ENCODE measurements at regions not wholly inside any gene's neighbourhood (a gene's known extent, or its start where the extent isn't known, plus 50 kb on each side); places are given as distances from the start of the nearest gene placed in this dataset.

DNA sequence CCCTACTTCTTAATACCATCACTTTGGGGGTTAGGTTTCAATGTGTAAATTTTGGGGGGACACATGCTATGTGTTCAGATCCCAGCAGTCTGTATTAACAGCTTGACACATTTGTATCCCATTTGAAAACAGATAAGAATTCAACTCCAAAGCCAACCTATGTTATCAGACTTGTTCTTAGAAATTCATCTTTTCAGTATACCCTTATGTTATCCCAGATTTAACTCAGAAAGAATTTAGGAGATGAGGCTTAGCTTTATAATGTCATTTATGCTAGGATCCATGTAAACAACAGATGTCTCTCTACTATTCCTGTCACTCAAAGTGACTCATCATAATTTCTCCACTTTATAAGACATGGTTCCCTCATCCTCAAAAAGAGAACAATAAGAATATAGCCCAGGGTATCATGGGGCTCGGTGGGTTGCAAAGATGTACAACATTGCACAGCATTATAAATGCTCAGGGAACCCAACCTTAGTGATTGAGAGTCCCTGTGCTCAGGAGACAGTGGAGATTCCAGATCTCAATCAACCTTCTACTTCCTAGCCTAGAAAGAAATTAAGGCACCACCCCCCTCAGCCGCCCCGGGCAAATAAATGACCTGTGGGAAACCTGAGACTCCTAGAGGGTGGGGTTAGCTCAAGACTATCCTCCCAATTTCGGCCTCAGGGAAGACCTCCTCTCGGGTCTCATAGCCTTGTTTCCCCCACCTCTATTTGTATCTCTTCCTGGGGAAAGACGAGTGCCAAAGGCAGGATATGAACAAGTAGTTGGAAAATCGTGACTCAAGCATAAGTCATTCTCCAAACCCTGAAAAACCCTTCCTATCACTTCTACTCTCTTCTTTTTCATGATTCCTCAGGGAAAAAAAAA lies 265.1 kb upstream of the CAMK1G start:
- DNase-seq, result no peak

DNA sequence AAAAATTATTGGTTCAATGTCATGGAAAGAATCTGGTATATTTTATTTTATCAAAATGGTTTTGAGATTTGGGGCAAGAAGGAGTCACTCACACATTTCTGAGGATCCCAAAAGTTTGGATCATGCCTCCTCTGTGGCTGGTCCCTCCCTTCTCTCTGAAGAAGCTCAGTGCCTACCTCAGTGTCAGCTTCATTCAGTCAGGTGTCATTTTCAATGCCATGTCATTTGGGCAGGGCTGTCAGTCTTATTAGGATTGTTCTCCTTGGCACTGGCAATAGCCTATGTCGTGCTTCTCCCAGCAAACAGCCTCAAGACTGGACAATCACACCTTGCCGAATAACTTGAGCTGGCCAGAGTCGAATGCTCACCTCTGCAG lies 264.5 kb upstream of the CAMK1G start:
- DNase-seq, result no peak

DNA sequence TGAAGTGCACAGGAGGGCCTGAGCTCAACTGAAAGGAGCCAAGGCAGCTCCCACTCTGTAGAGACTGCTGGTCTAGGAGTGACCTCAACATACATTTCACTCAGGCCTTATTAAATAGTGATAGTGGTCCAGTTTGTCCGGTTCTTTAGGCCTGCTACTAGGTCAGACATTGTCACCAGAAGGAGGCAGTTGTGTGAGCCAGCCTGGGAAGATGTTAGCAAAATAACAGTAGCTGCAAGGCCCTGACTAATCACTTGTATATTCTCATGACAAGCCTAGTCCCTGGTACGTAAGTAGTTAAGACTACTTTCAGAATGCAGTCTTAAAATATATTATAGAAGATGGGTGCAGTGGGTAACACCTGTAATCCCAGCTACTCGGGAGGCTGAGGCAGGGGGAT lies 264.0 kb upstream of the CAMK1G start:
- DNase-seq, result no peak

DNA sequence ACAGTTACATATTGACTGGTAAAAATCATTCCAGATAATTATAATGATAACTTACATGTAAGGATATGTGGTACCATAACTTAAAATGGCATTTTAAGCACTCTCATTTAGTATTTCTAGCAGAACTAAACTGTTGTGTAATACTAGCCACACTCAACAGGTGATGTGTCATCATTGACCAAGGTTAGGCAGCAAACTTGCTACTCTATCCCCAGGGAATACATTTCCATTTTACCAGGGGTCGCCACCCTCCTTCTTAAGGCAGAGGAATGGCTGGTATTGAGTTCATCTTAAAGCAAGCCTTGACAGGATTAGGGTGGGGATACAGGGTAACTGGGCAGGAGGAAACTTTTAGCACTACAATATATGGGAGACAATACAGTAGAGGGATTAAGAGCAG lies 259.8 kb upstream of the CAMK1G start:
- DNase-seq, result no peak

DNA sequence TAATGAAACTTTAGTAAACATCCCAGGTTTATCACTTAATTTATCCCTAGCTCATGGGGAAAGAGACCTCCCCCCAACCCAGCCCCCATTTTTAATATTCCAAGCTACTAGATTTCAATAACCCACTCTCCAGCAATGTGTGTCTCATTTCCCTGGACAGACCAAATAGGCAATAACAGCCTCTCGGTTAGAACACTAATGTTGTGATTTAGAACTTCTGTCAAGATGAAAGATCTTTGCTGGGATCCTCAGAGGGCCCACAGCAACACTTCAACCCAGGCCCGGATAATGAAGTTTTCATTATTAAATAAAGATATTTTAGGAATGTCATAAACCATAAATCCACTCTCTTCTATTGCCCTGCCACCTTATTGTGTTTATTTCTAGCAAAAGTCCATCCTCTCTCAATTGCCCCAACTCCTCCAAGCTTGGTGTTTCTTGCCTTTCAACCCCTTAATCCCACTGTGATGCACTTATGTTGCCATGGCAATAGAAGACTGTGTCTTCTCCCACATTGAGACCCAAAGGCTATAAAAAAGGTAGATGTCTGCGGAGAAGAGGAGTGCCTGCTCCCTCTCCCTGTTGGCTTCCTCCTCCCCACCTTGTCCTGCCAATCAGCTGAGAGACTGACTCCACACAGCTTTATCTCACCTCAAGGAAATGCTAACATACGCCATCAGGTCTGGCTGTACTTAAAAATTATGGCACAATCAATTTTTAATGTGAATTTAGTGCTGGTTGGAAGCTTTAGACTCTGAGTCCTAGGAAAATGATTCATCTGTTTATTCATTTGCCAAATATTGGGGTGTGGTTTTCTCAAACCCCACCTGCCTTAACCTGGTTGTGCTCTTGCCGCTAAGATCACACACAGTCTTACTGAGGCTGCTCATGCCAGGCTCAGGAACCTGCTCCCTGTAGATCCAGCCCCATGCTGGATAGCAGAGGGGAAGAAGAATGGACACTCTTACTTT lies 258.3 kb upstream of the CAMK1G start:
- DNase-seq, result no peak

GRCh38 chr1:209326076-209326475 lies 257.4 kb upstream of the CAMK1G start:
- no peak for DNase-seq

DNA sequence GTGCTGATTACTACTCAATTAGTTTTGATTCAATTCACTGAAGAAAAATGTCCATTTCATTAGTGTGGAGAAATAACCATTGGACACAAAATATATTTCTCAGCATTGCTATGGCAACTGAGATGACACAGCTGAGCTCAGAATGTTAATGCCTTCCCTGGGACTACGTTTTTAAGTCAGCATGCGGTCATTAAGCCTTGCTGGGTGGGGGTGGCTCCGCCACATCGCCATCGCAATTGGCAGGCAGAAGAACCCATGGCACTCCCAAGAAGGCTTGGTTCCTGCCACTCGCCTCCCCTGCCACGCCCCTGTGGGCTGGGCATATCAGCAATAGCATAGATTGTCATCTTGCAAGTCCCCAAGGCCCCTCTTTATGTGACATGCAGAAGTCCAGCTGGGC lies 256.7 kb upstream of the CAMK1G start:
- no peak for DNase-seq

DNA sequence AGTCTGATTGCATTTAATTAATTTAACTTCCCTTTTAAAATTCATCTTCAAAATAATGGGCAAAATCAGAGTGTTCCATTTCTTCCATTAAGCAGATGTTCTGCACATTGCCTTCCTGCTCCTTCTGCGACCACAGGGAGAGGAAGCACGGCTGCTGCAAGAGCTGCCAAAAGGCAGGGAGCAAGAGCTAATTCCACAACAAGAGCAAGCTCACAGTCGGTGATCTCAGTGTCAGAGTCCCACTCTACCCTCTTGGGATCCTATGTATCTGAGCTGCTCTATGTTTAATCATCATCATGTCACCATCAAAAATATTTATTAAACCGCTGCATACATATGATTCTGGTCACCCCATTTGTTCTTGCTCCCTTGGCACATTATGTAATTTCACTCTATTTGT lies 255.3 kb upstream of the CAMK1G start:
- DNase-seq, result no peak

GRCh38 chr1:209335178-209335577 lies 248.3 kb upstream of the CAMK1G start:
- peak; percentile 44 for DNase-seq

- DNase-seq, result no peak
These were observed 242.4 kb upstream of the CAMK1G start for GRCh38 chr1:209341146-209341545.

DNA sequence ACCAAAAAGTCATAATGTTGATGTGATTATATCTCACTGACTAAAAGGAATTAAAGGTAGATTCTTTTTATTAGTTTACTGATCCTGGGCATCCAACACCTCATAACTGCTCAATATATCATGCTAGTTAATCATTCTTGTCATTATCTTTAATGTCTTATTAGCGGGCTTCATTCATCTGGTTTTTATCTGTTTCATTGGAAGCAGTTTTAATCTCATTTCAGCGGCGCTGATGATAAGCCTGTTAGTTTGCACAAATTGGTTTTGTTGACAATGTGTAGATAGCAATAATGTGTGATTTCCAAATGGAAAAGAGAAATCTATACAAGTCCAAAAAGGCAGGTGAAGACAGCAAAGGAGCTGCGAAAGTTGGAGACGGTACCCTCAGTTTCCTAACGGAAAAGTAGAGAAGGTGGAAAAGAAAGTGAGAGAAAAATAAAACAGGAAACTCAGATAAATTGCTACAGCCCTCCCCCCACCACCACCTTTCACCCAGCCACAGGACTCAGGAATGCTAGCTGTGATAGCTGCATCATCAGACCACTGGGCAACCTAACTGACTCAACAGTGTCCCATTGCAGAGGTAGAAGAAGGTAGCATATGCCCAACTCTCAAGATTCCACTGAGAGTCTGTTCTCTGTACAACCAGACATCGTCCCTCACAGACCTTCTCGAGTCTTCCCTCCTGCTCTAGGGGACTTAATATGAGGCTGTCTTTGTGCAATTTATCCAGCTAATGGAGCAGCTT lies 241.7 kb upstream of the CAMK1G start:
- DNase-seq, result no peak

DNA sequence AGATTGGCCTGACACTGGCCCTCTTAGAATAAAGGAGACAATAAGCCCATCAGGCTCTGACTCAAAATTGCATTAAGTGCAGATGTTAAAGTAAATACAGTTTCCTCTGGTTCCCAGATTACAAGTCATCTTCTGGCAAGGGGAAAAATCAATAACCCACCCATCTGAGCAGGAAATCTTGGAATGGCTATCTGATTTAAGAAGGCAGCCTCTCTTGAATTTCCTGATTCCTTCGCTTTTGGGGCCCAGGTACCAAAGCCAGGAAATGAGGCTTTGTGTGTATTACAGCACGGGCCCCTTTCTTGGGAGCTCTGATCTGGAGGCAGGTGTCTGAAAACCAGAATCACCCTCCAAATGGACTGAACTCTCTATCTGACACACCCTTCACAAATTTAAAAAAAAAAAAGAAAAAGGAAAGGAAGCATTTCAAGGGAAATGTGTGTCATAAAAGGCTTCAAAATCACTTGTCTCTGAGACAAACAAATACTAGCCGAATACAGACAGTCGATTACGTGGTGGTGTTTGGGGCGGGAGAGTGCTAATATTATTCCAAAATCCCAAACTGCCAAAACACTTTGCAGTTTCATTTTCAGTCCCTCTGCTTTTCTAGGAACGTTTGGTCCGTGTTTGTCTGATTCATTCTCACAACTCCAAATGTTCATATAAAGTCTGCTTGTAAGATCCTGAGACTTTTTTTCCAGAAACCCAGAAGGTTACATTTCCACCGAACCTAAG lies 240.9 kb upstream of the CAMK1G start:
- DNase-seq, result no peak

GRCh38 chr1:209343511-209343910 lies 240.0 kb upstream of the CAMK1G start:
- no peak for DNase-seq

- no peak for DNase-seq
These were observed 239.4 kb upstream of the CAMK1G start for GRCh38 chr1:209344156-209344555.

- no peak for DNase-seq
These were observed 233.9 kb upstream of the CAMK1G start for GRCh38 chr1:209349363-209350308.

GRCh38 chr1:209353053-209353452 lies 230.5 kb upstream of the CAMK1G start:
- DNase-seq, result no peak

GRCh38 chr1:209354111-209354839 lies 229.2 kb upstream of the CAMK1G start:
- DNase-seq, result peak; percentile 84

GRCh38 chr1:209354840-209355165 lies 228.7 kb upstream of the CAMK1G start:
- no peak for DNase-seq

GRCh38 chr1:209355415-209355814 lies 228.1 kb upstream of the CAMK1G start:
- no peak for DNase-seq

DNA sequence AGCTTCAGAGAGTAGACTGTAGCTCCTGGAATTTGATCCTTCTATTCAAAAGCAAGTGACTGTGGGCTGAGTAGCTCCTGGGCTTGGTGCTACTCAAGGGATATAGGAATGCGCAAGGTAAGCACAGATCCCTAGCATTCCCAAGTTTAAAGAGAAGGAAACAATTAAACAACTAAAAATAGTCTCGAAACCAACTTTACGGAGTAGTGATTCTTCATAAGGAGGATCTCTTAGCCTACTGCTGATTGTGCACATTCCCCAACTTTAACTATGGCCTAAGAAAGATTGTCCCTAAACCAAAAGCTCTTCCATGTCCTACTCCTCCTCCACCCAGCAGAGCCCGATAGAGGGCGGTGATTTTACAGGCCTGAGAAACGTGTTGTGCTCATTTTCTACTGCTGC lies 226.5 kb upstream of the CAMK1G start:
- DNase-seq, result no peak

- DNase-seq, result no peak
These were observed 220.4 kb upstream of the CAMK1G start for GRCh38 chr1:209363112-209363511.

Data from NCI-H1105 treated with DMSO at 0.1 percent for 48 hours (cell line).